Neural cell (in vitro differentiated cells): ENCODE measurements at regions not wholly inside any gene's neighbourhood (a gene's known extent, or its start where the extent isn't known, plus 50 kb on each side); places are given as distances from the start of the nearest gene placed in this dataset.

Source experiments
- H2AFZ ChIP-seq: fragments of 200-600, 300-800 bp; sonication (generic), shearing (Covaris generic); 2 replicates; pipeline ENCODE4 v1.6.0; 2014; ENCODE audit warnings: low read depth, mild to moderate bottlenecking, antibody characterized with exemption, low read length, moderate library complexity
- H3F3A ChIP-seq: fragments of 200-600 bp; shearing (Covaris generic); 2 replicates; pipeline ENCODE4 v1.6.1; 2016; ENCODE audit warnings: mild to moderate bottlenecking, moderate library complexity, mixed read lengths, antibody characterized with exemption, low read length; ENCODE audit not compliant: insufficient read depth, poor library complexity, severe bottlenecking
- H3K27ac ChIP-seq: fragments of 200-600, 300-800 bp; sonication (generic), shearing (Covaris generic); 2 replicates; pipeline ENCODE4 v1.5.1; 2014; ENCODE audit warnings: mild to moderate bottlenecking, low read length, moderate library complexity
- H3K27me3 ChIP-seq: fragments of 300-800, 200-600 bp; sonication (generic), shearing (Covaris generic); 2 replicates; pipeline ENCODE4 v1.6.0; 2014; ENCODE audit warnings: mild to moderate bottlenecking, low read depth, low read length, moderate library complexity; ENCODE audit not compliant: insufficient read depth
- H3K36me3 ChIP-seq: fragments of 300-800, 200-600 bp; sonication (generic), shearing (Covaris generic); 2 replicates; pipeline ENCODE4 v1.5.1; 2014; ENCODE audit warnings: mild to moderate bottlenecking, antibody characterized with exemption, low read length, moderate library complexity; ENCODE audit not compliant: insufficient read depth
- H3K4me2 ChIP-seq: fragments of 300-800, 200-600 bp; sonication (generic), shearing (Covaris generic); 2 replicates; pipeline ENCODE4 v1.6.0; 2014; ENCODE audit warnings: mild to moderate bottlenecking, low read length
- H3K4me3 ChIP-seq: fragments of 300-800, 200-600 bp; sonication (generic), shearing (Covaris generic); 2 replicates; pipeline ENCODE4 v1.5.1; 2014; ENCODE audit warnings: mild to moderate bottlenecking, low read length, moderate library complexity
- H3K79me2 ChIP-seq: fragments of 200-600 bp; shearing (Covaris generic); replicated peaks from 2 replicates; pipeline ENCODE4 v1.6.0; 2014; ENCODE audit warnings: mild to moderate bottlenecking, low read length, moderate library complexity; ENCODE audit not compliant: insufficient read depth
- H3K9ac ChIP-seq: fragments of 300-800, 200-600 bp; sonication (generic), shearing (Covaris generic); 2 replicates; pipeline ENCODE4 v1.6.1; 2016; ENCODE audit warnings: mild to moderate bottlenecking, low read length, mixed read lengths
- H3K9me2 ChIP-seq: fragments of 200-600 bp; shearing (Covaris generic); 2 replicates; pipeline ENCODE4 v1.6.1; 2016; ENCODE audit warnings: mild to moderate bottlenecking, low read length, mixed read lengths; ENCODE audit not compliant: insufficient read depth
- H3K9me3 ChIP-seq: fragments of 200-600, 300-800 bp; sonication (generic), shearing (Covaris generic); 2 replicates; pipeline ENCODE4 v1.6.1; 2016; ENCODE audit warnings: mild to moderate bottlenecking, mixed run types, low read length, moderate library complexity, mixed read lengths
- H4K20me1 ChIP-seq: fragments of 200-600 bp; shearing (Covaris generic); 2 replicates; pipeline ENCODE4 v1.6.1; 2016; ENCODE audit warnings: mild to moderate bottlenecking, mixed run types; ENCODE audit not compliant: insufficient read depth
- EP300 ChIP-seq: fragments of 450-650 bp; conservative IDR thresholded peaks from 2 replicates; pipeline ENCODE4 v1.6.1; 2014; ENCODE audit warnings: antibody characterized with exemption, mild to moderate bottlenecking, moderate library complexity; ENCODE audit not compliant: poor library complexity, severe bottlenecking
- EZH2 ChIP-seq: fragments of 200-600, 300-800 bp; shearing (Covaris generic), sonication (generic); IDR thresholded peaks from 2 replicates; pipeline ENCODE4 v1.6.1; 2014; ENCODE audit warnings: antibody characterized with exemption, low read length, borderline replicate concordance, mild to moderate bottlenecking; ENCODE audit not compliant: insufficient read depth, poor library complexity, severe bottlenecking
- MXI1 ChIP-seq: fragments of 450-650 bp; conservative IDR thresholded peaks from 2 replicates; pipeline ENCODE4 v1.6.1; 2014; ENCODE audit warnings: antibody characterized with exemption, mild to moderate bottlenecking; ENCODE audit not compliant: poor library complexity, severe bottlenecking
- POLR2AphosphoS5 ChIP-seq: IDR thresholded peaks from 2 replicates; pipeline ENCODE4 v1.6.1; 2012
- RAD21 ChIP-seq: fragments of 450-650 bp; conservative IDR thresholded peaks from 2 replicates; pipeline ENCODE4 v1.6.1; 2014; ENCODE audit warnings: antibody characterized with exemption, mild to moderate bottlenecking, moderate library complexity
- REST ChIP-seq: IDR thresholded peaks from 2 replicates; pipeline ENCODE4 v1.6.1; 2012; ENCODE audit warnings: borderline replicate concordance
- SMC3 ChIP-seq: fragments of 450-650 bp; conservative IDR thresholded peaks from 2 replicates; pipeline ENCODE4 v1.6.1; 2014; ENCODE audit warnings: antibody characterized with exemption, mild to moderate bottlenecking, moderate library complexity; ENCODE audit not compliant: poor library complexity
- TAF1 ChIP-seq: IDR thresholded peaks from 2 replicates; pipeline ENCODE4 v1.6.1; 2012; ENCODE audit warnings: low read depth
- TF ChIP-seq, protein P1 (sequence below): fragments of 450-650 bp; IDR thresholded peaks from 2 replicates; pipeline ENCODE4 v1.5.1; 2014; ENCODE audit warnings: antibody characterized with exemption, mild to moderate bottlenecking, moderate library complexity; ENCODE audit not compliant: poor library complexity, severe bottlenecking

- H3K9me2 ChIP-seq, result no peaks in the 10 kb centered on the region
- H3K79me2 ChIP-seq, result no peaks in the 10 kb centered on the region
- no peaks in the 10 kb centered on the region for H3K27me3 ChIP-seq
- no peaks in the 10 kb centered on the region for H3K9me3 ChIP-seq
- H4K20me1 ChIP-seq, result no peaks in the 10 kb centered on the region
- TF ChIP-seq POLR2AphosphoS5 (no peak), RAD21 (no peak), SMC3 (no peak), REST (no peak), MXI1 (no peak), EZH2 (no peak), EP300 (no peak), TAF1 (no peak)
- TF ChIP-seq, protein P1, sequence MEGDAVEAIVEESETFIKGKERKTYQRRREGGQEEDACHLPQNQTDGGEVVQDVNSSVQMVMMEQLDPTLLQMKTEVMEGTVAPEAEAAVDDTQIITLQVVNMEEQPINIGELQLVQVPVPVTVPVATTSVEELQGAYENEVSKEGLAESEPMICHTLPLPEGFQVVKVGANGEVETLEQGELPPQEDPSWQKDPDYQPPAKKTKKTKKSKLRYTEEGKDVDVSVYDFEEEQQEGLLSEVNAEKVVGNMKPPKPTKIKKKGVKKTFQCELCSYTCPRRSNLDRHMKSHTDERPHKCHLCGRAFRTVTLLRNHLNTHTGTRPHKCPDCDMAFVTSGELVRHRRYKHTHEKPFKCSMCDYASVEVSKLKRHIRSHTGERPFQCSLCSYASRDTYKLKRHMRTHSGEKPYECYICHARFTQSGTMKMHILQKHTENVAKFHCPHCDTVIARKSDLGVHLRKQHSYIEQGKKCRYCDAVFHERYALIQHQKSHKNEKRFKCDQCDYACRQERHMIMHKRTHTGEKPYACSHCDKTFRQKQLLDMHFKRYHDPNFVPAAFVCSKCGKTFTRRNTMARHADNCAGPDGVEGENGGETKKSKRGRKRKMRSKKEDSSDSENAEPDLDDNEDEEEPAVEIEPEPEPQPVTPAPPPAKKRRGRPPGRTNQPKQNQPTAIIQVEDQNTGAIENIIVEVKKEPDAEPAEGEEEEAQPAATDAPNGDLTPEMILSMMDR, result no peak
- no peak overlapping the region for H3K4me3 ChIP-seq
- no peak overlapping the region for H3K27ac ChIP-seq
- no peak overlapping the region for H3K4me2 ChIP-seq
- H3K9ac ChIP-seq, result no peak overlapping the region
- no peaks in the 10 kb centered on the region for H3K36me3 ChIP-seq
- no peak overlapping the region for H2AFZ ChIP-seq
- no peaks in the 10 kb centered on the region for H3F3A ChIP-seq
Observed at GRCh38 chrX:8245411-8245810, 74.3 kb upstream of the VCX2 start.

DNA sequence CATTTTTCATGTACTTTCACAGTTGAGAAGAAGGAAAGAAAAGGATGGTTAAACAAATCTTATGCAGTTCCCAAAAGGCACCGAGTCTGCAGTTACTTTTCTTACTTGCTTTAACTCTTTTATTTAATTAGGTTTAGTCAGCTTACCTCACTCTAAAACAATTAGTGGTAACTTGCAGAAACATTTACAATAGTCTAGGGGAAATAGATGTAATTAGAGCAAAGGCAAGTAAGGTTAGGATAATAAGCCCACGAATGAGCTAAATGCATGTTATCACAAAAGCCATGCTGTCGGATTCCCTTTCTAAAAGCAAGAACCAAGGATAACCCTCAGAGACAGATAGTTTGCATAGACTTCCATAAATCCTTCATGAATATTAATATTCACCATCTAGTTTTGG lies 82.0 kb upstream of the VCX2 start:
- TF ChIP-seq SMC3, result no peak
- no peak for TF ChIP-seq RAD21
- no peak for TF ChIP-seq POLR2AphosphoS5
- no peak for TF ChIP-seq MXI1
- TF ChIP-seq REST, result no peak
- no peak for TF ChIP-seq TAF1
- no peak for TF ChIP-seq EP300
- no peak for TF ChIP-seq EZH2
- TF ChIP-seq, protein P1, result no peak
- Histone ChIP-seq H3F3A (no peaks in the 10 kb centered on the region), H3K27me3 (no peaks in the 10 kb centered on the region), H3K4me3 (no peak overlapping the region), H3K9me3 (no peaks in the 10 kb centered on the region), H3K9me2 (no peaks in the 10 kb centered on the region), H3K9ac (no peak overlapping the region), H4K20me1 (no peaks in the 10 kb centered on the region), H3K27ac (no peak overlapping the region), H3K4me2 (no peak overlapping the region), H3K36me3 (no peaks in the 10 kb centered on the region), H2AFZ (no peak overlapping the region), H3K79me2 (no peaks in the 10 kb centered on the region)
